GM19324 (cell line): ENCODE measurements at regions not wholly inside any gene's neighbourhood (a gene's known extent, or its start where the extent isn't known, plus 50 kb on each side); places are given as distances from the start of the nearest gene placed in this dataset.
"Not testable (repeated sequence)": the region's sequence is repeated elsewhere in the genome, so short reads cannot be mapped to it uniquely, and the experiment has no call there.

ENCODE experiments used
- ATAC-seq: cut with Tn5 transposase; IDR thresholded peaks from one replicate; pipeline ENCODE4 v1.9.1; 2021; ENCODE audit warnings: mild to moderate bottlenecking, moderate library complexity; ENCODE audit not compliant: unreplicated experiment, low FRiP score

- ATAC-seq, result no peak
Measured at GRCh38 chr16:31718998-31719397, 154.6 kb upstream of the ZNF267 start.

GRCh38 chr16:31727553-31727952, 146.1 kb upstream of the ZNF267 start:
- ATAC-seq, result no peak

GRCh38 chr16:31734265-31734664, 139.3 kb upstream of the ZNF267 start:
- no peak for ATAC-seq

- not testable (repeated sequence) for ATAC-seq
Measured at GRCh38 chr16:31745098-31745497, 128.5 kb upstream of the ZNF267 start.

GRCh38 chr16:31745900-31746299, 127.7 kb upstream of the ZNF267 start:
- ATAC-seq, result no peak

- no peak for ATAC-seq
Measured at GRCh38 chr16:31754998-31755615, 118.5 kb upstream of the ZNF267 start.

GRCh38 chr16:31764103-31764502, 109.5 kb upstream of the ZNF267 start:
- no peak for ATAC-seq

- no peak for ATAC-seq
Measured at GRCh38 chr16:31767267-31767666, 106.3 kb upstream of the ZNF267 start.

GRCh38 chr16:31780342-31780741, 93.3 kb upstream of the ZNF267 start:
- no peak for ATAC-seq

GRCh38 chr16:31785126-31785525, 88.5 kb upstream of the ZNF267 start:
- ATAC-seq, result no peak

GRCh38 chr16:31807086-31807485, 66.5 kb upstream of the ZNF267 start:
- ATAC-seq, result no peak

- no peak for ATAC-seq
Measured at GRCh38 chr16:31810863-31811262, 62.7 kb upstream of the ZNF267 start.

GRCh38 chr16:31816141-31816540, 57.5 kb upstream of the ZNF267 start:
- ATAC-seq, result not testable (repeated sequence)

GRCh38 chr16:31819386-31819785, 54.2 kb upstream of the ZNF267 start:
- no peak for ATAC-seq

GRCh38 chr16:31819948-31820347, 53.7 kb upstream of the ZNF267 start:
- ATAC-seq, result no peak
